Stomach (tissue), 4 donors: ENCODE measurements at regions not wholly inside any gene's neighbourhood (a gene's known extent, or its start where the extent isn't known, plus 50 kb on each side); places are given as distances from the start of the nearest gene placed in this dataset.

ENCODE experiments used
- CTCF ChIP-seq, 7 experiments: fragments of 450-650 bp in 4 of 7; fragments of 200-600 bp in 3 of 7; sonication (generic) in 3 of 7; IDR thresholded peaks; one replicate each; pipeline ENCODE4 v1.5.1; 2016 to 2019; ENCODE audit warnings: antibody characterized with exemption in 7 of 7, control low read depth in 2 of 7, mild to moderate bottlenecking in 1 of 7
- POLR2A ChIP-seq, 4 donors: fragments of 450-650 bp; IDR thresholded peaks; one replicate each; pipeline ENCODE4 v1.6.1; 2016; ENCODE audit warnings: antibody characterized with exemption in 4 of 4, control low read depth in 2 of 4, mild to moderate bottlenecking in 1 of 4, moderate library complexity in 1 of 4
- POLR2AphosphoS5 ChIP-seq, 3 donors: sonication (generic); formaldehyde crosslinking; IDR thresholded peaks; one replicate each; pipeline ENCODE4 v1.6.1; 2016; ENCODE audit warnings: antibody characterized with exemption in 3 of 3

DNA sequence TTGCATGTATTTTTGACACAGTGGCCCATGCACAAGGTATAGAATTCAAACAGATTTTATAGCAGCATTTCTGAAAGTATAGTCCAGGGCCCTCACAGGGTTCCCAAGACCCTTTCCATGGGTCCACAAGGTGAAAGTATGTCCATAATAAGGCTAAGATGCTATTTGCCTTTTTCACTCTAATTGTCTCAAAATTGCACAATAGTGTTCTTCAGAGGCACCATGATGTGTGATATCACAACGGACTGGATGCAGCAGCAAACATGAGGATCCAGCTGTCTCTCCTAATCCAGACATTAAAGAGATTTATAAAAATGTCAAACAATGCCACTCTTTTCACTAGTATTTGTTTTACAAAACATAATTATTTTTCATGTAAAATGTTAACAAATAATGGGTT is 88.8 kb upstream of the PRDX6 start:
- TF ChIP-seq CTCF (IDR thresholded peaks at IDR 0.05) (no peak), POLR2A (IDR thresholded peaks at IDR 0.05) (no peak), POLR2AphosphoS5 (IDR thresholded peaks at IDR 0.05) (no peak)
